Activated CD4-positive, alpha-beta T cell treated with anti-CD3 and anti-CD28 coated beads for 36 hours (primary cell): ENCODE measurements at regions not wholly inside any gene's neighbourhood (a gene's known extent, or its start where the extent isn't known, plus 50 kb on each side); places are given as distances from the start of the nearest gene placed in this dataset.

ENCODE experiments used
- ATAC-seq: fragments of 200-7000 bp; cut with Tn5 transposase; one replicate; pipeline ENCODE4 v1.10.0; 2021; ENCODE audit warnings: mild to moderate bottlenecking, moderate library complexity
- CTCF ChIA-PET: fragments of 350-600 bp; sonication (Branson Sonifier 250); formaldehyde crosslinking; loops from one replicate; lab custom pipeline; 2021; ENCODE audit warnings: antibody characterized with exemption; lab: Charles Lee
- POLR2A ChIA-PET: fragments of 350-600 bp; sonication (Branson Sonifier 250); formaldehyde crosslinking; loops from one replicate; lab custom pipeline; 2021; ENCODE audit warnings: antibody characterized with exemption, inconsistent platforms; lab: Charles Lee
- DNase-seq: peaks from one replicate; pipeline ENCODE4 v3.0.0-alpha.2; 2020
- H3K27ac Mint-ChIP-seq: one replicate; pipeline ENCODE4 v1.8.0; 2021; ENCODE audit warnings: mixed read lengths
- H3K27me3 Mint-ChIP-seq: one replicate; pipeline ENCODE4 v1.8.0; 2021; ENCODE audit warnings: mixed read lengths
- H3K36me3 Mint-ChIP-seq: one replicate; pipeline ENCODE4 v1.8.0; 2021; ENCODE audit warnings: low read depth, mixed read lengths
- H3K4me1 Mint-ChIP-seq: one replicate; pipeline ENCODE4 v1.8.0; 2021; ENCODE audit warnings: mixed read lengths
- H3K4me3 Mint-ChIP-seq: one replicate; pipeline ENCODE4 v1.8.0; 2021; ENCODE audit warnings: mild to moderate bottlenecking, moderate library complexity, mixed read lengths
- H3K9me3 Mint-ChIP-seq: one replicate; pipeline ENCODE4 v1.8.0; 2021; ENCODE audit warnings: low read depth, mixed read lengths
- intact Hi-C, 2 experiments: fragments of 100-400 bp; cut with DNase I in 1 of 2; cut with micrococcal nuclease in 1 of 2; formaldehyde crosslinking; loops; one replicate each; pipeline versions ENCODE4 v1.14.2 to v1.15.1; 2022 to 2024; cut with DNase I, micrococcal nuclease

GRCh38 chr2:2750867-2751714 is 420.0 kb upstream of the MYT1L start:
- ATAC-seq, result no peak
- no peaks in the 10 kb centered on the region for H3K36me3 Mint-ChIP-seq

GRCh38 chr2:2749206-2749598 is 418.1 kb upstream of the MYT1L start:
- ATAC-seq, result no peak
- POLR2A ChIA-PET, result no interaction called here
- Mint-ChIP-seq H3K4me3 (no peak overlapping the region), H3K4me1 (no peaks in the 10 kb centered on the region), H3K36me3 (no peaks in the 10 kb centered on the region), H3K27ac (no peak overlapping the region), H3K27me3 (no peaks in the 10 kb centered on the region), H3K9me3 (peaks cover 15% of the 10 kb centered on the region)
- CTCF ChIA-PET, result no interaction called here
- no peak for DNase-seq
- intact Hi-C loops, result no loop called here

More at GRCh38 chr2:2750867-2751714, 420.0 kb upstream of the MYT1L start:
- H3K9me3 Mint-ChIP-seq, result peaks cover 18% of the 10 kb centered on the region
- no peaks in the 10 kb centered on the region for H3K27me3 Mint-ChIP-seq
- no peaks in the 10 kb centered on the region for H3K4me1 Mint-ChIP-seq
- ChIA-PET POLR2A (no interaction called here), CTCF (interaction anchor here (0.6 kb wide), 1 partner anchor 1150 kb away, joined by 3 read pairs; no protein-coding TSS in a partner anchor)
- no peak for DNase-seq
- H3K27ac Mint-ChIP-seq, result no peak overlapping the region
- no peak overlapping the region for H3K4me3 Mint-ChIP-seq
- intact Hi-C loops, result no loop called here

- H3K4me3 Mint-ChIP-seq, result no peak overlapping the region
- no peaks in the 10 kb centered on the region for H3K27me3 Mint-ChIP-seq
- no peak overlapping the region for H3K27ac Mint-ChIP-seq
- ChIA-PET CTCF (no interaction called here), POLR2A (no interaction called here)
- H3K9me3 Mint-ChIP-seq, result peaks cover 12% of the 10 kb centered on the region
- ATAC-seq (no peak), DNase-seq (no peak)
- intact Hi-C loops, result no loop called here
- H3K4me1 Mint-ChIP-seq, result no peaks in the 10 kb centered on the region
- H3K36me3 Mint-ChIP-seq, result no peaks in the 10 kb centered on the region
Measured at GRCh38 chr2:2748399-2749205, 417.5 kb upstream of the MYT1L start.

GRCh38 chr2:2747797-2748301 is 416.8 kb upstream of the MYT1L start:
- ChIA-PET CTCF (no interaction called here), POLR2A (no interaction called here)
- peaks cover 8% of the 10 kb centered on the region for H3K9me3 Mint-ChIP-seq
- DNase-seq, result no peak
- no peak overlapping the region for H3K4me3 Mint-ChIP-seq
- no peak overlapping the region for H3K27ac Mint-ChIP-seq
- no peak for ATAC-seq
- H3K4me1 Mint-ChIP-seq, result no peaks in the 10 kb centered on the region
- intact Hi-C loops, result no loop called here
- H3K36me3 Mint-ChIP-seq, result no peaks in the 10 kb centered on the region
- no peaks in the 10 kb centered on the region for H3K27me3 Mint-ChIP-seq

- ChIA-PET CTCF (no interaction called here), POLR2A (no interaction called here)
- no peaks in the 10 kb centered on the region for H3K27me3 Mint-ChIP-seq
- H3K36me3 Mint-ChIP-seq, result no peaks in the 10 kb centered on the region
- no peaks in the 10 kb centered on the region for H3K4me1 Mint-ChIP-seq
- H3K9me3 Mint-ChIP-seq, result peaks cover 6% of the 10 kb centered on the region
- DNase-seq (no peak), ATAC-seq (no peak)
- no peak overlapping the region for H3K27ac Mint-ChIP-seq
- no peak overlapping the region for H3K4me3 Mint-ChIP-seq
- intact Hi-C loops, result no loop called here
Measured at GRCh38 chr2:2746731-2747130, 415.7 kb upstream of the MYT1L start.

- no peaks in the 10 kb centered on the region for H3K4me1 Mint-ChIP-seq
- no peak for ATAC-seq
- no peaks in the 10 kb centered on the region for H3K27me3 Mint-ChIP-seq
- peaks cover 1% of the 10 kb centered on the region for H3K9me3 Mint-ChIP-seq
- CTCF ChIA-PET, result no interaction called here
- H3K36me3 Mint-ChIP-seq, result no peaks in the 10 kb centered on the region
- DNase-seq, result no peak
- intact Hi-C loops, result no loop called here
- H3K4me3 Mint-ChIP-seq, result no peak overlapping the region
- H3K27ac Mint-ChIP-seq, result no peak overlapping the region
- POLR2A ChIA-PET, result no interaction called here
Measured at GRCh38 chr2:2744958-2745715, 414.1 kb upstream of the MYT1L start.

- H3K27ac Mint-ChIP-seq, result no peak overlapping the region
- H3K9me3 Mint-ChIP-seq, result no peaks in the 10 kb centered on the region
- no peaks in the 10 kb centered on the region for H3K36me3 Mint-ChIP-seq
- H3K4me1 Mint-ChIP-seq, result no peaks in the 10 kb centered on the region
- no peak overlapping the region for H3K4me3 Mint-ChIP-seq
- ChIA-PET POLR2A (no interaction called here), CTCF (no interaction called here)
- DNase-seq (no peak), ATAC-seq (no peak)
- intact Hi-C loops, result no loop called here
- H3K27me3 Mint-ChIP-seq, result no peaks in the 10 kb centered on the region
Measured at GRCh38 chr2:2744107-2744506, 413.0 kb upstream of the MYT1L start.

- POLR2A ChIA-PET, result no interaction called here
- ATAC-seq (no peak), DNase-seq (no peak)
- Mint-ChIP-seq H3K27ac (no peak overlapping the region), H3K4me3 (no peak overlapping the region), H3K4me1 (no peaks in the 10 kb centered on the region), H3K27me3 (no peaks in the 10 kb centered on the region), H3K9me3 (no peaks in the 10 kb centered on the region), H3K36me3 (no peaks in the 10 kb centered on the region)
- CTCF ChIA-PET, result no interaction called here
- intact Hi-C loops, result no loop called here
Measured at GRCh38 chr2:2743164-2743571, 412.1 kb upstream of the MYT1L start.

- DNase-seq, result no peak
- intact Hi-C loops, result no loop called here
- Mint-ChIP-seq H3K27me3 (no peaks in the 10 kb centered on the region), H3K27ac (no peak overlapping the region), H3K4me1 (no peaks in the 10 kb centered on the region), H3K36me3 (no peaks in the 10 kb centered on the region), H3K9me3 (no peaks in the 10 kb centered on the region), H3K4me3 (no peak overlapping the region)
- no peak for ATAC-seq
- ChIA-PET POLR2A (no interaction called here), CTCF (no interaction called here)
Measured at GRCh38 chr2:2742726-2743125, 411.7 kb upstream of the MYT1L start.

- ChIA-PET CTCF (interaction anchor here (0.6 kb wide), 1 partner anchor 694 kb away, joined by 3 read pairs; no protein-coding TSS in a partner anchor), POLR2A (interaction anchor here (0.7 kb wide), 1 partner anchor 519 kb away, joined by 4 read pairs; no protein-coding TSS in a partner anchor)
- intact Hi-C loops, result no loop called here
- DNase-seq (no peak), ATAC-seq (no peak)
- H3K4me3 Mint-ChIP-seq, result no peak overlapping the region
- H3K27me3 Mint-ChIP-seq, result no peaks in the 10 kb centered on the region
- H3K4me1 Mint-ChIP-seq, result no peaks in the 10 kb centered on the region
- H3K27ac Mint-ChIP-seq, result no peak overlapping the region
- H3K36me3 Mint-ChIP-seq, result no peaks in the 10 kb centered on the region
- H3K9me3 Mint-ChIP-seq, result no peaks in the 10 kb centered on the region
Measured at GRCh38 chr2:2740238-2740775, 409.2 kb upstream of the MYT1L start.

GRCh38 chr2:2739231-2739795 is 408.2 kb upstream of the MYT1L start:
- ATAC-seq, result no peak
- no peak overlapping the region for H3K27ac Mint-ChIP-seq
- H3K4me1 Mint-ChIP-seq, result no peaks in the 10 kb centered on the region
- no peak for DNase-seq
- no peaks in the 10 kb centered on the region for H3K27me3 Mint-ChIP-seq
- no peaks in the 10 kb centered on the region for H3K36me3 Mint-ChIP-seq
- no peaks in the 10 kb centered on the region for H3K9me3 Mint-ChIP-seq
- no peak overlapping the region for H3K4me3 Mint-ChIP-seq
- POLR2A ChIA-PET, result interaction anchor here (0.7 kb wide), 1 partner anchor 520 kb away, joined by 4 read pairs; no protein-coding TSS in a partner anchor
- CTCF ChIA-PET, result interaction anchor here (0.6 kb wide), 1 partner anchor 619 kb away, joined by 3 read pairs; no protein-coding TSS in a partner anchor
- intact Hi-C loops, result no loop called here
